Tibial nerve (tissue), 4 donors: ENCODE measurements at regions not wholly inside any gene's neighbourhood (a gene's known extent, or its start where the extent isn't known, plus 50 kb on each side); places are given as distances from the start of the nearest gene placed in this dataset.

Experiments used
- EP300 ChIP-seq, 2 donors: sonication (generic); formaldehyde crosslinking; IDR thresholded peaks; one replicate each; pipeline ENCODE4 v1.6.1; 2017; ENCODE audit warnings: antibody characterized with exemption in 2 of 2, mild to moderate bottlenecking in 1 of 2
- POLR2A ChIP-seq, 2 donors: fragments of 450-650 bp; IDR thresholded peaks; one replicate each; pipeline ENCODE4 v1.6.1; 2017; ENCODE audit warnings: antibody characterized with exemption in 2 of 2, mild to moderate bottlenecking in 2 of 2, moderate library complexity in 2 of 2
- TF ChIP-seq, protein P1 (sequence below), 5 experiments: fragments of 200-600 bp in 3 of 5; fragments of 450-650 bp in 2 of 5; sonication (generic) in 3 of 5; IDR thresholded peaks; one replicate each; pipeline ENCODE4 v1.5.1; 2016 to 2019; ENCODE audit warnings: antibody characterized with exemption in 5 of 5, mild to moderate bottlenecking in 3 of 5, moderate library complexity in 2 of 5

DNA sequence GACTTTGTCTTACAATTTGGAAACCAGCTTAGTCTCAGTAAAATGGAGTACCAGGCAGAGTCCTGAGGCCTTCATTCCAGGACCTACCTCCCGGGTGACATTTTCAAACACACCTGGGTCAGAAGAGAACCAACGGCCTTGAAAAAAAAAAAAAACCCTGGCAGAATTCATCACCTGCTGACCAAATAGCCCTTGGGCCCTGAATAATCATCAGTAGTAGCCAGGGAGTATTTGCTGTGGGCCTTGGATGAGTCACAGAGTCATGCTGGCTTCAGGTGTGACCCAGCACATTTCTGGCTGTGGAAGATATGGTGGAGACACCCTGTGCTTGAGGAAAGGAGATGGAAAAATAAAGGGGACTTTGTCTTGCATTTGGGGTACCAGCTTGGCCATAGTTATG is 92.2 kb downstream of the LPAR4 start:
- TF ChIP-seq POLR2A (IDR thresholded peaks at IDR 0.05) (no peak), EP300 (IDR thresholded peaks at IDR 0.05) (no peak)
- TF ChIP-seq, protein P1, sequence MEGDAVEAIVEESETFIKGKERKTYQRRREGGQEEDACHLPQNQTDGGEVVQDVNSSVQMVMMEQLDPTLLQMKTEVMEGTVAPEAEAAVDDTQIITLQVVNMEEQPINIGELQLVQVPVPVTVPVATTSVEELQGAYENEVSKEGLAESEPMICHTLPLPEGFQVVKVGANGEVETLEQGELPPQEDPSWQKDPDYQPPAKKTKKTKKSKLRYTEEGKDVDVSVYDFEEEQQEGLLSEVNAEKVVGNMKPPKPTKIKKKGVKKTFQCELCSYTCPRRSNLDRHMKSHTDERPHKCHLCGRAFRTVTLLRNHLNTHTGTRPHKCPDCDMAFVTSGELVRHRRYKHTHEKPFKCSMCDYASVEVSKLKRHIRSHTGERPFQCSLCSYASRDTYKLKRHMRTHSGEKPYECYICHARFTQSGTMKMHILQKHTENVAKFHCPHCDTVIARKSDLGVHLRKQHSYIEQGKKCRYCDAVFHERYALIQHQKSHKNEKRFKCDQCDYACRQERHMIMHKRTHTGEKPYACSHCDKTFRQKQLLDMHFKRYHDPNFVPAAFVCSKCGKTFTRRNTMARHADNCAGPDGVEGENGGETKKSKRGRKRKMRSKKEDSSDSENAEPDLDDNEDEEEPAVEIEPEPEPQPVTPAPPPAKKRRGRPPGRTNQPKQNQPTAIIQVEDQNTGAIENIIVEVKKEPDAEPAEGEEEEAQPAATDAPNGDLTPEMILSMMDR (IDR thresholded peaks at IDR 0.05): no peak
